ENCODE measurements at regions not wholly inside any gene's neighbourhood (a gene's known extent, or its start where the extent isn't known, plus 50 kb on each side); places are given as distances from the start of the nearest gene placed in this dataset.

- DNase-seq: no peak
Measured at GRCh38 chr12:94071258-94071657, 77.1 kb upstream of the PLXNC1 start.

DNA sequence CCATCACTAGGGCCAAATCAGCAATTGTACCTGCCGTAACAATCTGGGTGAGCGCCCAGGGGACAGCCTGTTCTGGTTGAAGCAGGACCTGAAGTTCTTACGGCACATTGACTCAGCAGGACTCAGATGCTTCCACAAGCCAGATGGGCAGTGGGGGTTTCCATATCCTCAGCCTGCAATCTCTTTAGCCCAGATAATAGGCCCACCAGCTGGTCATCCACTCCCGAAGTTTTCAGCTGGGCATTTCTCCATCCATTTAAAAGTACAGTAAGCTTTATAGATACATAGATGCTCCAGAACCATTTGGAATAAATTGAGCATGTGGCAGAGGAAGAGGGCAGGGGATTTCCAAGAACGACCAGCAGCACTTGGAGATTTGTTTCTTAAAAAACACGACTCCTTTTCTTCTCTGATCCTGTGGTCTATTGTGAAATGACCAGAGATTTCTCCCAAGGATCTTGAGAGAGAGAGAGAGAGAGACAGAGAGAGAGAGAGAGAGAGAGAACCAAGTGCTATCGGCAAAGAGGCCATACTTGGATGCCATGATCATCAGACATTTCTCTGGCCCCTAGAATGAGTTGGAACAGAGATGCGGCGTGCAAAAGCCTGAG lies 74.8 kb upstream of the PLXNC1 start:
- DNase-seq: no peak

GRCh38 chr12:94074216-94074979 lies 74.0 kb upstream of the PLXNC1 start:
- no peak for DNase-seq

DNA sequence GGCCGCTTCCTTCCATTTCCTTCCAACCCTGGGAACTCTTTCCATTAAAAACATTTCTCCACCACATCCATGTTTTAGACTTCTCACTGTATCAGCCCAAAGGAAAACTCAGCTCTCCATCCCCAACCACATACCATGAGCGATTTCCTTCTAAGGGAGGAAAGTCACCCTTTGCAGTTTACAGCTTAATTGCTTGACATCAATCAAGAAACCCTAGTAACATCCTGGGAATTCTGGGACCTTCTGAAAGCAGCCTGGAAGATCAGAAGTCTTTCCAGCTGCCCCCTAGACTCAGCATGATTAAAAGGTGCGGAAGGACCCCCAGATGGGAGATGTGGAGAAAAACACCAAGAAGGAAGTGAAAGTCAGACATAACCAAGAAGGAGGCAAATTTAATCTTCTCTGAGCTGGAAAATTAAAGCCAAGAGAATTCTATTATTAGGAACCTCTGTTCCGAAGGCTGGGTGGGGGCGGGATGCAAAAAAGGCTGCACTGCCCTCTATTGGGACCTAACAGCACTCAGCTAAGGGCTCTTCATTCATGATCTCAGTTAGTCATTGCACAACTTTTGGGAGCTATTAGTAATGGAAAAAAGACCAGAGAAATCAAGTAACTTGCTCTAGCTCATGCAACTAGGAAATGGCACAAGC lies 73.3 kb upstream of the PLXNC1 start:
- peak; percentile 80 for DNase-seq

DNA sequence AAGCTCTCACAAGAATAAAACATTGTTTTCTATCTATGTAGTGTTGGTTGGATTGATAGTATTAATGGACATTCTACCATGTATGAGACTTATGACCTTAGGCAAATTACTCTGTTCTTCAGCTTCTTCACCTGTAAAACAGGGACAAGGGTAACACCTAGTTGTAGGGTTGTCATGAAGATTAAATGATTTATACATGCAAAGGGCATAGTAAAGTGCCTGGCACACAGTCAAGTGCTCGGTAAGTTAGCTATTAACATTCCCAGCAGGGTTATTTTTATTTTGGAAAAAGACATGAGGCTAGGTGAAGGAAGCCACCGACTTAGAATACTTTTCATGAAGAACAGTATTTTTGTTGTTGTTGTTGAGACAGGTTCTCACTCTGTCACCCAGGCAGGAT lies 71.2 kb upstream of the PLXNC1 start:
- DNase-seq: no peak

DNA sequence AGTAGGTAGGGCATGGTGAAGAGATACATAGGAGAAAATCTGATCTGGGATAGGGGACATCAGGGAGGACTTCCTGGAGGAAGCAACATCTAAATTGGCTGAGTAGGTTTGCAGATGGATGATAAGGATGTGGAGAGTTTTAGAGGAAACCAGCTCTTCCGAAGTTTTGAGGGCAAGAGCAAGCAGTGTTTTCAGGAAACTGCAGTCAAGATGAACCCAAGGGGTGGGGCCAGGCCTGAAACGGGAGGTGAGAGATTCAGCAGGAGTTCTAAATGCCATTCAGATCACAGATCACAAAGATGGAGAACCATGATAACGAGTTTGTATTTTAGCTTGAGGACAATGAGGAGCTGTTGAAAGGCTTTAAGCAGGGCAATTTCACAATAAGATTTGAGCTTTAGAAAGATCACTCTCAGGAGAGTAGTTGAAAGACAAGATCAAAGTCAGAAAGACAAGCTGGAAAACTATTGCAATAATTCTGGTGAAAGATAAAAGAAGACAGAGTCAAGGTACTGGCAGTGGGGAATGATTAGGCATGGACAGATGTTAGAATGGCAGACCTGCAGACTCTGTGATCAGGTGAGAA lies 70.1 kb upstream of the PLXNC1 start:
- DNase-seq: no peak

DNA sequence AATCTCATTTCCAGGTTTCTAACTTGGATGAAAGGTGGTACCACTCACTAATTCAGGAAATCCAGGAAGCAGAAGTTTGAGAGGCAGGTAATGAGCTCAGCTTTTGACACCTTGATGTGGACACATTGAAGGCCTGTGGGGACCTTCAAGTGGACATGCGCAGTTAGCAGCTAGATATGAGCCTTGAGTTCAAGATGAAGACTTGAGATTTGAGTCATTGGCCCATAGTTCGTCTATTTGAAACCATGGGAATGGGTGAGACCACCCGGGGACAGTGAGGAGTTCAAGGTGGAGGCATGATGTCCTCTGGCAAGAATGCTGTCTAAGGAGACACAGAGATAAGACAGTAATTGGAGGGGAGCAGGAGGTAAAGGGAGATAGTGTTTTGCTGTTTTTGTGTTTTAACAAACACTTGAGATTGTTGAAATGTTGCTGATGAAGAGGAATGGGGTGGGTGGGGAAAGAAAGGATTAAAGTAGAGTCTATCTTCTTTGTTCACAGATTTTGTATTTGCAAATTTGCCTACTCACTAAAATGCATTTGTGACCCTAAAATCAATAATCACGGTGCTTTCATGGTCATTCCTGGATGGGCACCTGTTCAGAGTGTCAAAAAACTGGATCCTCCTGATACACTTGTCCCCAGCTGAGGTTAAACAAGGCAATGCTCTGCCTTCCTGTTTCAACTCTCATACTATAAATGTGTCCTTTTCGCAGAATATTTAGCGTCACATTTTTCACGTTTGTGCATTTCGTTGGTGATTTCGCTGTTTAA lies 69.5 kb upstream of the PLXNC1 start:
- no peak for DNase-seq

DNA sequence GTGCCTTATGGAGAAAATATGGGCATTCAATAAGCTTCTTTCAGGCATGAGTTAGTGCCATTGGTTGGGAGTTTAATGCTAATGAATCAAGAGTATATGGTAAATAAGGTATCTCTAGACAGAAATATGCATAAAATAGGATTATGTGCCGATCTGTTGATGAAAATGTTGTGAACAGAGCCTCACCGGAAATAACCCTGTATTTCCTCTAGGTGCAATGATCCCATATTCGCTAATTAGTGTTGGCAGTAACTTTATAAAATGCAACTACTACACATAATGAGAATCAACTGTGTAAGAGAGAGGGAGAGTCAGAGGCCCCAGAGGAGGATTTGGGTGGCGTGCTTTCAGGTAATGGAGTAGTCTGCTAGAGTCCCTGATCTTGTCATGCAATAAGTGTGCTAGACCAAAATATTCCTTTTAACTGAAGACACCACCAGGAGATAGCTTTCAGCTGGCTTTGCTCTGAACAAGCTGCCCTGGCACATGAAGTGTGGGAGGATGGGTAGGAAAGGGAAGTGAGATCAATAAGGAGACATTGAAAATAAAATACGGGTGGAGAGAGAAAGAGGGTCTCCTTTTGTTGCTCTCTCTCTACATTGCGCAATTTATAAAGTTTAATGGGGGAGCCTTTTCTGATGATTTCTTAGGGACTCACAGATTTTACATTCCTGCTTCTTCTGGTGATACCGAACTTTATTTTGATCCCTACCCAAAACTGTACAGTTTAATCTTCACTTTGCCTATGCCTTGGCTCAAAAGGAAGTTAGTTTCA lies 68.6 kb upstream of the PLXNC1 start:
- peak; percentile 46 for DNase-seq

DNA sequence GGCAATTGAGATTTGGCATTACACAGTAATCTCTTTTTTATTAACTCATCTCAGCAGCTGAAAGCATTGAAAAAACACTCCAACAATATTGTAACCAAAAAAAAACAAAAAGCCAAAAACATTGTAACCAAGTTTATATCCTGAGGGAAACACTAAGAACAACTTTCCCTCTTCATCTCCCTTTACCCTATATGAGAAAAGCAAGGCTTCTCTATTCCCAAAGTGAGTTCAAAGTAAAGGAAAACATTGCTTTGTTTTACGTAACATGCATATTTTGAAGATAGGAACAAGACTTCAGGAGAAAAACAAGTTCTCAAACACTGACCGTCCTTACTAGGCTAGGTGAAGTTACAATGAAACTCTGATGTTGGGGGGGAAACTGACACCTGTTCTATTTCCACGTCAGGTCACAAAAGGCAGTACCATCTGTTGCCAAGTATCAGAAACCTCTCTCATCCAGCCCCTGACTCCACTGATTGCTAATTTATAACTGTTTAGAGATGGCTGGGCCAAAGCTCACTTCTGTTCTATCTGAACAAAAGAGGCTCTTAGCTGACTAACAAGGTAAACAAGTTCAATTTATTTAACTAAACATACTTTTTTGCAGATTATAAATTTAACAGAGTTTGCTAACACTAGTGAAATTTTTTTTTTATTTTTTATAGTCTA lies 67.9 kb upstream of the PLXNC1 start:
- DNase-seq: no peak

DNA sequence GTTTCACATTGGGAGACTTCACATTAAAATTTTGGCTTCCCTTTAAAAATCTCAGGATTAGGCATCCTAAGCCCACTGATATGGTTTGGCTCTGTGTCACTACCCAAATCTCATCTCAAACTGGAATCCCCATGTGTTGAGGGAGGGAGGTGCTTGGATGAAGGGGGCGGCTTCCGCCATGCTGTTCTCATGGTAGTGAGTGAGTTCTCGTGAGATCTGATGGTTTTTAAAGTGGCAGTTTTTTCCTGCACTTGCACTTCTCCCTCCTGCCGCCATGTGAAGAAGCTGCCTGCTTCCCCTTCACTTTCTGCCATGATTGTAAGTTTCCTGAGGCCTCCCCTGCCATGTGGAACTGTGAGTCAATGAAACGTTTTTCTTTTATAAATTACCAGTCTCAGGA lies 65.7 kb upstream of the PLXNC1 start:
- no peak for DNase-seq

DNA sequence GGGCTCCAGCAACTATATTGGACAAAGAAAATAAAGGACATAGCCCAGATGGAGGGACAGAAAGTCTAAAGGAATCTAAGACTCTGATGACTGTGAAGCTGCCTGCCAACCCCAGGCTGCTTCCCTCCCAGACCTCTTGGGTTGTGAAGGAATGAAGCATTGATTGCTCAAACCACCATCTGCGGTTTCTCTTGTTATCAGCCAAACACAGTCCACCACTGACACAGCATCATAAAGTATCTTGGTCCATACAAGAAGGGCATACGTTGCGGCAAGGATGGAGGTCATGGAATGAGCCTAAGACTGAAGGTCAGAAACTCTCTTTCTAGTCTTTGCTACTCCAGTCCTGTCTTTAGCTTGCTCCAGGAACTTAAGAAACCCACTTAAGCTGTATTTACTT lies 58.5 kb upstream of the PLXNC1 start:
- peak; percentile 96 for DNase-seq

DNA sequence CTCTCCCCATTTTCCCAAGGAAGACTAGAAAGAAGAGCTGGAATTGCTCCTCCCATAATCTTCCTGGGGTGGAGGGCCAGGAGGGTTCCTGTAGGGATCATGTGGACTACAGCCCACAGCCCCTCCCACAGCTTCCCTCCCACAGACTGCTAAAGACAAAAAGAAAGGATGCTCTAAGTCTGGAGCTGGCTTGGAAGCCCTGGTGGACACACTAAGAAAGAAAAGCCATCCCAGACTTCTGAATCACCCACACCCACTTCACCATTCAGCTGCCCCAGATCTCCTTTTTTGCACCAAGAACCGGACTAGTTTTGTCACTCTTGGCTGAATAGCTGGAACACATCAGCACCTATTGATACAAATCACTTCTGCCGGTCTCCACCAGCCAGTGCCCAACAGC lies 56.8 kb upstream of the PLXNC1 start:
- no peak for DNase-seq

DNA sequence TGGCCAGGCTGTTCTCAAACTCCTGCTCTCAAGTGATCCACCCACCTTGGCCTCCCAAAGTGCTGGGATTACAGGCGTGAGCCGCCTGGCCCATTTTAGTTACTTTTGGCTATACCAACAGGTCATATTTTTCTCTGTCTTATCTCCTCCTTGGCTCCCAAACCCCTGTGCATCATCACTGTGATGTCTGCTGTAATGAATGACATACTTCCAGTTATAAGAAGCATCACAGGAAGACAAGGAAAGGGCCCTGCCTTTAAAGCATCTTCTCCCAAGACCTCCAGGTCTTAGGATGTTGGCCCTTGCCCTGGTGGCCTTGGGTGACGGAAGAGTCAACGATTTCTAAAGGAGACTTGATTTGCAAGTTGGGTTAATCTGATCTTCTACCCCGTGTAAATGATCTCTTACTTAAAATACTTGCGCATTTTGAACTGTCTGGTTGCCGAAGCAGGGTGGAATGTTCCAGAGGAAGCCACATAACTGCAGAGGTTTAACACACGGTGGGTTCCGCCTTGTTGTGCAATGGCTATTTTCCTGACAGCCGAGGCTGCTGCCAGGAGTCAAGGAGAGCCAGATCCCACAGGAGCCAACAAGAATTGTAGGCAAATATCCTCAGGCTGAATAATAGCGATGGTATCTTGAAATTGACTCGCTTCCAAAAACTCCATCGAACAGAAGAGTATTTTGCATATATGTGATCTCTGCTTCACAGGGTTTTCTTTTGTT lies 55.7 kb upstream of the PLXNC1 start:
- no peak for DNase-seq

DNA sequence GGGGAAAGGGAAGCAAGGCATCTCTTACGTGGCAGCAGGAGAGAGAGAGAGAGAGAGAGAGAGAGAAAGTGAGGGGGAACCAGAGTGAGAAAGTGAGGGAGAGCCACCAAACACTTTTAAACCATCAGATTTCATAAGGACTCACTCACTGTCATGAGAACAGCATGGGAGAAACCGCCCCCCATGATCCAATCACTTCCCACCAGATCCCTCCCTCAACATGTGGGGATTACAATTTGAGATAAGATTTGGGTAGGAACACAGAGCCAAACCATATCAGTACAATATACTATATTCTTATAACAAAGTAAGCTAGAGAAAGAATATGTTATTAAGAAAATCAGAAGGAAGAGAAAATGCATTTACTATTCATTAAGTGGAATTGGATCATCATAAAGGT lies 53.7 kb upstream of the PLXNC1 start:
- peak; percentile 38 for DNase-seq

DNA sequence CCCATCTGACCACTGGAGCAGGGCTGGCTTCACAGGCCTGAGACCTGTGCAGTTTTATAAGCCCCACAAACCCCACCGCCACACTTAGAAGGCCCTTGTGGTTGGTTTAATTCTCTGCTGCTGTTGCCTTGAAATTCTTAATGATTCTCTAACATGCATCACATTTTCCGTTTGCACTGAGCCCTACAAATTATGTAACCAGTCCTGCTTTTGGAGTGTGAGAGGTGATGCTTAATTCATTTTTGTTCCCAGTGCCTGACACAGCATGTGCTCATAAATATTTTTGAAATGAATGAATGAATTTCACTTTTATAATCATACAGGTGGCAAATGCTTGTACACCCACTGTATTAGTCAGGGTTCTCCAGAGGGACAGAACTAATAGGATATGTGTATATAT lies 52.8 kb upstream of the PLXNC1 start:
- DNase-seq: no peak

DNA sequence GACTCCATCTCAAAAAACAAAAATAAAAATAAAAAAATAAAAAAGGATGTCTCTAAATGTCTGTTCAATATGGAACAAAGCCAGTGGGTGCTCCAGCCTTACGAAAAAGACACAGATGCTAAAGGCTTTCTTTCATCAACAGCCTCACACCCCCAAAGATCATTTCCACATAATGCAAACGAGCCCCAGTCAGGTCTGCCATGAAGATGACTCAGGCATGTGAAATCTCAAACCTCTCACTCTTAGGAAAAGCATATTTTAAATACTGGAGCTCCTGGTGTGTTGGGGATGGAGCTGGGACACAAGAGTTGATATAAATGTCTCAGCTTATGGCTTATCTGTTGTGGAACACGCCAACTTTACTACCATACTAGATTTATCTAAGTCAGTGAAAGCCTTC lies 49.9 kb upstream of the PLXNC1 start:
- DNase-seq: peak; percentile 65

Data from OCI-M1 (cell line).